K562 (cell line): ENCODE measurements at regions not wholly inside any gene's neighbourhood (a gene's known extent, or its start where the extent isn't known, plus 50 kb on each side); places are given as distances from the start of the nearest gene placed in this dataset.

Experiments
- CTCF ChIP-seq, 3 experiments: IDR thresholded peaks in 2 of 3; conservative IDR thresholded peaks in 1 of 3; 2 replicates each; pipeline ENCODE4 v1.5.1; 2011 to 2012; ENCODE audit warnings: low read length in 3 of 3, mild to moderate bottlenecking in 3 of 3, control low read depth in 2 of 3, improper control_type of control experiment in 1 of 3, inconsistent platforms in 1 of 3, low read depth in 1 of 3, mixed read lengths in 1 of 3, moderate library complexity in 1 of 3; ENCODE audit not compliant: insufficient read depth in 2 of 3
- POLR2A ChIP-seq: fragments of 450-650 bp; conservative IDR thresholded peaks from 2 replicates; pipeline ENCODE4 v1.6.1; 2016

- TF ChIP-seq POLR2A (no peak), CTCF (IDR thresholded peaks at IDR 0.05 in 2 of 3, conservative IDR thresholded peaks at IDR 0.05 in 1 of 3; ENCODE audit: insufficient read depth in 2 of 3, low read depth in 1 of 3, low read length in 3 of 3) (no peak)
Measured at GRCh38 chr4:162972661-162973330, 193.9 kb downstream of the NAF1 start.
